ENCODE measurements at regions not wholly inside any gene's neighbourhood (a gene's known extent, or its start where the extent isn't known, plus 50 kb on each side); places are given as distances from the start of the nearest gene placed in this dataset.
"Not testable (repeated sequence)": the region's sequence is repeated elsewhere in the genome, so short reads cannot be mapped to it uniquely, and the experiment has no call there.

GRCh38 chr9:134547161-134548100, 94.2 kb upstream of the COL5A1 start:
- no peak for DNase-seq

- DNase-seq = no peak
Observed at GRCh38 chr9:134548185-134548584, 93.4 kb upstream of the COL5A1 start.

GRCh38 chr9:134548618-134549017, 93.0 kb upstream of the COL5A1 start:
- no peak for DNase-seq

GRCh38 chr9:134549336-134549735, 92.3 kb upstream of the COL5A1 start:
- DNase-seq = no peak

GRCh38 chr9:134550081-134550480, 91.5 kb upstream of the COL5A1 start:
- DNase-seq = not testable (repeated sequence)

GRCh38 chr9:134550584-134550983, 91.0 kb upstream of the COL5A1 start:
- no peak for DNase-seq

GRCh38 chr9:134551176-134551575, 90.4 kb upstream of the COL5A1 start:
- no peak for DNase-seq

GRCh38 chr9:134551644-134552348, 89.8 kb upstream of the COL5A1 start:
- DNase-seq = no peak

GRCh38 chr9:134552349-134552990, 89.1 kb upstream of the COL5A1 start:
- DNase-seq = no peak

GRCh38 chr9:134553061-134553891, 88.3 kb upstream of the COL5A1 start:
- DNase-seq = no peak

GRCh38 chr9:134553996-134554372, 87.6 kb upstream of the COL5A1 start:
- no peak for DNase-seq

GRCh38 chr9:134554373-134555093, 87.1 kb upstream of the COL5A1 start:
- DNase-seq = no peak

- no peak for DNase-seq
Observed at GRCh38 chr9:134555094-134555650, 86.4 kb upstream of the COL5A1 start.

GRCh38 chr9:134556531-134557068, 85.0 kb upstream of the COL5A1 start:
- DNase-seq = no peak

- no peak for DNase-seq
Observed at GRCh38 chr9:134557331-134557730, 84.3 kb upstream of the COL5A1 start.

GRCh38 chr9:134558124-134558905, 83.3 kb upstream of the COL5A1 start:
- DNase-seq = no peak

- DNase-seq = no peak
Observed at GRCh38 chr9:134559013-134559412, 82.6 kb upstream of the COL5A1 start.

GRCh38 chr9:134560206-134560605, 81.4 kb upstream of the COL5A1 start:
- no peak for DNase-seq

GRCh38 chr9:134560654-134561053, 80.9 kb upstream of the COL5A1 start:
- DNase-seq = no peak

GRCh38 chr9:134561427-134562145, 80.0 kb upstream of the COL5A1 start:
- no peak for DNase-seq
